ENCODE measurements at regions not wholly inside any gene's neighbourhood (a gene's known extent, or its start where the extent isn't known, plus 50 kb on each side); places are given as distances from the start of the nearest gene placed in this dataset.
A peak's percentile ranks its signal among the peaks of the same experiment; 100 is the strongest.

GRCh38 chr15:35998663-35999602 is 453.0 kb upstream of the DPH6 start:
- Histone ChIP-seq H3K9me3 (ENCODE audit: control insufficient read depth, insufficient read depth, low read depth, low read length) (no peaks in the 10 kb centered on the region), H3K27ac (ENCODE audit: extremely low read depth, low read depth, low read length) (no peak overlapping the region), H3K4me3 (ENCODE audit: low read depth, low read length) (no peak overlapping the region), H3K4me1 (ENCODE audit: control insufficient read depth, insufficient read depth, low read length) (no peaks in the 10 kb centered on the region; the same call in 1 of the 2 replicates), H3K36me3 (ENCODE audit: control insufficient read depth in 2 of 2, insufficient read depth in 1 of 2, low read length in 2 of 2) (no peaks in the 10 kb centered on the region)
- TF ChIP-seq ZBTB17 (tag by site-specific recombination; IDR thresholded peaks at IDR 0.05) (peak; percentile 50), WT1 (tag by site-specific recombination; IDR thresholded peaks at IDR 0.05) (peak; percentile 48; the same call in 1 of the 2 replicates), SP2 (tag by site-specific recombination; IDR thresholded peaks at IDR 0.05) (no peak), ZNF747 (tag by site-specific recombination; IDR thresholded peaks at IDR 0.05) (no peak), ZNF18 (tag by site-specific recombination; IDR thresholded peaks at IDR 0.05) (0 out of 2 replicates have a peak, but pooled peaks have one; percentile 54), ZNF629 (tag by site-specific recombination; IDR thresholded peaks at IDR 0.05) (no peak), ZNF585B (tag by site-specific recombination; IDR thresholded peaks at IDR 0.05) (no peak), ZNF645 (tag by site-specific recombination; IDR thresholded peaks at IDR 0.05) (no peak), ZNF449 (tag by site-specific recombination; IDR thresholded peaks at IDR 0.05) (no peak), ZNF433 (tag by site-specific recombination; IDR thresholded peaks at IDR 0.05; ENCODE audit: low read depth) (no peak), ZBTB44 (tag by site-specific recombination; IDR thresholded peaks at IDR 0.05) (peak; percentile 18; the same call in 1 of the 2 replicates), ZNF558 (tag by site-specific recombination; IDR thresholded peaks at IDR 0.05) (no peak), ZNF658 (tag by site-specific recombination; IDR thresholded peaks at IDR 0.05) (no peak), PRDM6 (tag by site-specific recombination; IDR thresholded peaks at IDR 0.05) (peak; percentile 80), ZNF777 (tag by site-specific recombination; IDR thresholded peaks at IDR 0.05; ENCODE audit: borderline replicate concordance) (no peak), ZBTB1 (tag by site-specific recombination; IDR thresholded peaks at IDR 0.05) (no peak), PRDM4 (tag by site-specific recombination; IDR thresholded peaks at IDR 0.05) (peak; percentile 69), ZNF121 (tag by site-specific recombination; IDR thresholded peaks at IDR 0.05) (no peak)
- CTCF ChIA-PET, result no interaction called here
- POLR2A ChIA-PET, result no interaction called here

All from HEK293 (cell line).